Omental fat pad (tissue), 3 donors: ENCODE measurements at regions not wholly inside any gene's neighbourhood (a gene's known extent, or its start where the extent isn't known, plus 50 kb on each side); places are given as distances from the start of the nearest gene placed in this dataset.

ENCODE experiments used
- ATAC-seq: fragments of 150-250 bp; one replicate; pipeline ENCODE4 v1.9.1; 2016; ENCODE audit warnings: mild to moderate bottlenecking, moderate library complexity; ENCODE audit not compliant: low FRiP score
- DNase-seq: peaks from one replicate; pipeline ENCODE4 v3.0.0-alpha.2; 2019; ENCODE audit warnings: low spot score
- TF ChIP-seq, protein P1 (sequence below), 3 donors: fragments of 450-650 bp; IDR thresholded peaks; one replicate each; pipeline ENCODE4 v1.5.1; 2016 to 2017; ENCODE audit warnings: antibody characterized with exemption in 3 of 3, mild to moderate bottlenecking in 3 of 3, moderate library complexity in 2 of 3

DNA sequence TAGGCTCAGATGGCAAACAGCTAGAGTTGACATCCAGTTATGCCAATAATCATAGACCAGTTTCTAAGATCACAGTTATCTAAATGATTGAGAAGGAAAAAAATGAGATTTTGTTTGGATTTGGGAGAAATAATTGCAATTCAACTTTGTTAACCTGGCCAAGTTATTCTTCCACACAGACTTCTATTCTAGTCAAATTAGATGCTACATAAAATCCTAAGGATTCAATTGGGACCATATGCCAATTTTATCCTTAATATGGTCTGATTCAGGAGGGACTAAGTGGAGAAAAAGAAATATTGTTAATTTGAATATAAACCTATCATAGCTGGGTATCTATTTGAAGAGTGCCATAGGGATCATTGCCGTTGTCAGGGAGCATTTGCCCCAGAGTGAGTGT lies 178.3 kb upstream of the SLC7A11 start:
- TF ChIP-seq, protein P1, sequence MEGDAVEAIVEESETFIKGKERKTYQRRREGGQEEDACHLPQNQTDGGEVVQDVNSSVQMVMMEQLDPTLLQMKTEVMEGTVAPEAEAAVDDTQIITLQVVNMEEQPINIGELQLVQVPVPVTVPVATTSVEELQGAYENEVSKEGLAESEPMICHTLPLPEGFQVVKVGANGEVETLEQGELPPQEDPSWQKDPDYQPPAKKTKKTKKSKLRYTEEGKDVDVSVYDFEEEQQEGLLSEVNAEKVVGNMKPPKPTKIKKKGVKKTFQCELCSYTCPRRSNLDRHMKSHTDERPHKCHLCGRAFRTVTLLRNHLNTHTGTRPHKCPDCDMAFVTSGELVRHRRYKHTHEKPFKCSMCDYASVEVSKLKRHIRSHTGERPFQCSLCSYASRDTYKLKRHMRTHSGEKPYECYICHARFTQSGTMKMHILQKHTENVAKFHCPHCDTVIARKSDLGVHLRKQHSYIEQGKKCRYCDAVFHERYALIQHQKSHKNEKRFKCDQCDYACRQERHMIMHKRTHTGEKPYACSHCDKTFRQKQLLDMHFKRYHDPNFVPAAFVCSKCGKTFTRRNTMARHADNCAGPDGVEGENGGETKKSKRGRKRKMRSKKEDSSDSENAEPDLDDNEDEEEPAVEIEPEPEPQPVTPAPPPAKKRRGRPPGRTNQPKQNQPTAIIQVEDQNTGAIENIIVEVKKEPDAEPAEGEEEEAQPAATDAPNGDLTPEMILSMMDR (IDR thresholded peaks at IDR 0.05) = no peak
- DNase-seq (no peak), ATAC-seq (no peak)

DNA sequence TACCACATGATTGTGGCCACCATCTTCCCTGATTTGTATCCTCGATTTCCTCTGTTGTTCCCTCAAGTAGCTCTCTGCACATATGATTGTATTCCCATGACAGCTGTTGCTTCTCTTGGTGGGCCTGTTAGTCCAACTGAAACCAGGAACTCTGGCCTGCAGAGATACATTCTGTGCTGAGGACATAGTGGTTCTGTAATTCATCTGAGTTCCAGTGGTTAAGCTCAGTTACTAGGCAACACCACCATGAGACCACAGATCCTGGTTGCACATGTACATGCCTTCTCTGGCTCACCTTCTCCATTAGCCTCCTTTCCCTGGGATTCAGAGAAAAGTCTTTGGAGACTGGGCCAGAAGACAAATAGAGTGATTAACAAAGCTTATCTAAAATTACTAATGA lies 172.1 kb upstream of the SLC7A11 start:
- no peak for ATAC-seq
- DNase-seq = no peak
- TF ChIP-seq, protein P1 (IDR thresholded peaks at IDR 0.05) = no peak

DNA sequence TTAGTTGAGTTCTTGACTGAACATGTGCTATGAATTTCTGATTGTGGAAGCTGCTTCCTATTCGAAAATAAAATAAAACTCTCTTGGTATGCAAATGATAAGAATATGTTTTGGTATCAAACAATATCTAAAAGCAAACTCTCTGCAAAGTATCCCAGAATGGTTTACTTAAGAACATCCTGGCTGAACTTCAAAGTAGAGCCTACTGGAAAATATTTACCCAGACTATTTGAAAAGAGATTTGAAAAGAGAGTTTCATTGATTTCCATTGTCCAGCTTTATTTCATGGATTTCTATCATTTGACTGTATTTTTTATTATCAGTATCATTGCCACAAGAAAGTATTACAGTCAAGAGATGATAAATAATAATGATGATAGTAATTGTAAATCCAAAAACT lies 171.1 kb upstream of the SLC7A11 start:
- no peak for DNase-seq
- TF ChIP-seq, protein P1 (IDR thresholded peaks at IDR 0.05) = no peak
- ATAC-seq = no peak

DNA sequence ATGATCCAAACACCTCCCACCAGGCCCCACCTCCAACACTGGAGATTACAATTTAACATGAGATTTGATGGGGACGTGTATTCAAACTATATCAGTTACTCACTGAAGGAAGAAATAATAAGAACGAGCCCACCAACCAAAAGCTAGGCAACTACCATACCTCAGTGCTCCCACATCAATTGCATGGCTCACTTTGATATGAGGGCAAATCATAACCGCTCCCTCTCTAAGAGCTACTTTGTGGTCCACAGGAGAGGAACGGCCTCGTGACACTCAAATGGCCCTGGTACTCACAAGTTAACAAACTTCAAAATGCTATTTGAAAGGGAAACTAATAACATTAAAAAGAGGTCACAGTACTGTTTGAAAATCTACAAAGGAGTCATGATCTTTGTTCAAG lies 170.7 kb upstream of the SLC7A11 start:
- DNase-seq (no peak), ATAC-seq (no peak)
- TF ChIP-seq, protein P1 (IDR thresholded peaks at IDR 0.05) = no peak

DNA sequence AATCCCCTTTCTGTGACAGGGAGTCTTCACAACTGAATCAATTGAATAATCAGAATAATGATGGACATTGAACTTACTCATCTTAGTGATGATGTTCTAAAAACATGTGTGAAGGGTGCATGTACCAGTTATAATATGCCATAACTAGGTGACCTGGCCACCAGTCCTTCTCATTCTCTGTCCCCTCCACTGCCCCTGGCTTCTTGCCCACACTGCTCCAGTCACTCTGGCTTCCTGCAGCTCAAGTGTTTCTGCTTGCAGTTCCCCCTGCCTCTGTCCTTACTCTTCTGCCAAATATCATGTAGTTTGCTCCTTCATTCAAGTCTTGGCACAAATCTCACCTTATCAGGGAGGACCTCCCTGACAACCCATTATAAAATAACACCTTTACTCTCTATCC lies 168.1 kb upstream of the SLC7A11 start:
- DNase-seq (no peak), ATAC-seq (no peak)
- TF ChIP-seq, protein P1 (IDR thresholded peaks at IDR 0.05) = no peak

DNA sequence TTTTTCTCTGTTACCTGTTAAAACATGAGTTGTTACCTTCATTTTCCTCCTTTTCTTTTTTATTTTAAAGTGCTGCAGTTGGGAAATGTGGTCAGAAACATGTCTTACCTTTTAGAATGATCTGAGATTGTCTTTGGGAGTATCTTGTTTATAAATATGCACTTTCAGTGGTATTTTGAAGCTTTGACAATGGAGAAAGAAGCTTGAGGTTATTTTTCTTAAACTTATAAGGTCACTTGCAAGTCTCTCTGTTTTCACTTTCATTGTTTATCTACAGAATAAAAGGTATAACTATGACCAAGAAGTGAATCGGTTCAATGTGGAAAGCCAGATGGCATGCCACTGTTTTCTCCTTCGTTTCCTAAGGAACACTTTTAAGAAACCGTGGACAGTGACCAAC lies 167.5 kb upstream of the SLC7A11 start:
- TF ChIP-seq, protein P1 (IDR thresholded peaks at IDR 0.05) = no peak
- no peak for DNase-seq
- ATAC-seq = no peak

DNA sequence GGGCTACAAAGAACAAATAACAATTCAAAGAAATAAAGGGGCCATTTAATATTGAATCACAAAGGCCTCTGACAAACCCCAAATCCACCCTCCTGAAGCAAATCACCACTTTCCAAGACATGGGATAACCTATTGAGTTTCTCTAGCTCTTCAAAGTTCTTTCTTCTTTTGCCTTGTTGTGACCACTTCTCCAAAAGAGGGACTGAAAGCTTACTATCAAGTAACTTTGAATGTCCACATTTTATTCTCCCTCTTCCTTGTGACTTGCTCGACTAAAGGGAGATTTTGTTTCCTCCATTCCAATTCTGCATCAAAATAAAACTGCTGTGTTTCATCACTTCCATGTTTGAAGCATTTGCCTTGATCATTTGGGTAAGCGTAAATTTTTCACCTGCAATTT lies 166.6 kb upstream of the SLC7A11 start:
- DNase-seq (no peak), ATAC-seq (no peak)

More for the DNA sequence above, 166.6 kb upstream of the SLC7A11 start:
- TF ChIP-seq, protein P1 (IDR thresholded peaks at IDR 0.05) = no peak
